ENCODE measurements at regions not wholly inside any gene's neighbourhood (a gene's known extent, or its start where the extent isn't known, plus 50 kb on each side); places are given as distances from the start of the nearest gene placed in this dataset.

- H3K9me3 ChIP-seq = no peaks in the 10 kb centered on the region
- TF ChIP-seq POLR2AphosphoS5 (IDR thresholded peaks at IDR 0.05) (no peak), EP300 (IDR thresholded peaks at IDR 0.05) (no peak), CTCF (IDR thresholded peaks at IDR 0.05) (no peak), POLR2A (IDR thresholded peaks at IDR 0.05) (no peak)
- no peak overlapping the region for H3K27ac ChIP-seq
- H3K4me3 ChIP-seq = no peak overlapping the region
- DNase-seq = no peak
- intact Hi-C loops (cut with DNase I) = no loop called here
- H3K4me1 ChIP-seq = peaks cover 0 to 25% (median 18%) of the 10 kb centered on the region in 4 donors
- WGBS, 2 donors = 85 to 88% methylated on average over 12 of the region's 12 CpGs
- no peaks in the 10 kb centered on the region for H3K27me3 ChIP-seq
- no peaks in the 10 kb centered on the region for H3K36me3 ChIP-seq
Observed at GRCh38 chr10:123585477-123586445, 80.4 kb upstream of the GPR26 start.

- Histone ChIP-seq H3K4me1 (peaks cover 0 to 25% (median 18%) of the 10 kb centered on the region in 4 donors), H3K9me3 (no peaks in the 10 kb centered on the region), H3K27me3 (no peaks in the 10 kb centered on the region), H3K4me3 (no peak overlapping the region), H3K36me3 (no peaks in the 10 kb centered on the region), H3K27ac (no peak overlapping the region)
- TF ChIP-seq POLR2A (IDR thresholded peaks at IDR 0.05) (no peak), CTCF (IDR thresholded peaks at IDR 0.05) (no peak), POLR2AphosphoS5 (IDR thresholded peaks at IDR 0.05) (no peak), EP300 (IDR thresholded peaks at IDR 0.05) (no peak)
- no peak for DNase-seq
- 88 to 93% methylated on average over 3 of the region's 3 CpGs for WGBS, 2 donors
- intact Hi-C loops (cut with DNase I) = no loop called here
Observed at GRCh38 chr10:123587110-123587509, 79.0 kb upstream of the GPR26 start.

GRCh38 chr10:123588386-123588914 is 77.7 kb upstream of the GPR26 start:
- no peak overlapping the region for H3K27ac ChIP-seq
- no peaks in the 10 kb centered on the region for H3K36me3 ChIP-seq
- no peak overlapping the region for H3K4me3 ChIP-seq
- intact Hi-C loops (cut with DNase I) = no loop called here
- H3K4me1 ChIP-seq = peaks cover 0 to 14% (median 8%) of the 10 kb centered on the region in 4 donors
- no peak for DNase-seq
- H3K27me3 ChIP-seq = no peaks in the 10 kb centered on the region
- 75 to 76% methylated on average over 7 of the region's 7 CpGs for WGBS, 2 donors
- TF ChIP-seq EP300 (IDR thresholded peaks at IDR 0.05) (no peak), CTCF (IDR thresholded peaks at IDR 0.05) (no peak), POLR2A (IDR thresholded peaks at IDR 0.05) (no peak), POLR2AphosphoS5 (IDR thresholded peaks at IDR 0.05) (no peak)
- no peaks in the 10 kb centered on the region for H3K9me3 ChIP-seq

GRCh38 chr10:123595661-123596060 is 70.5 kb upstream of the GPR26 start:
- Histone ChIP-seq H3K36me3 (no peaks in the 10 kb centered on the region), H3K27me3 (no peaks in the 10 kb centered on the region), H3K4me3 (no peak overlapping the region), H3K27ac (no peak overlapping the region), H3K4me1 (no peaks in the 10 kb centered on the region), H3K9me3 (no peaks in the 10 kb centered on the region)
- TF ChIP-seq POLR2AphosphoS5 (IDR thresholded peaks at IDR 0.05) (no peak), EP300 (IDR thresholded peaks at IDR 0.05) (no peak), POLR2A (IDR thresholded peaks at IDR 0.05) (no peak), CTCF (IDR thresholded peaks at IDR 0.05) (no peak)
- intact Hi-C loops (cut with DNase I) = no loop called here
- DNase-seq = no peak
- WGBS, 2 donors = 14 to 52% methylated on average over 2 of the region's 2 CpGs

Measured in sigmoid colon (tissue), 6 donors.